Mucosa of descending colon (tissue), 3 donors: ENCODE measurements at regions not wholly inside any gene's neighbourhood (a gene's known extent, or its start where the extent isn't known, plus 50 kb on each side); places are given as distances from the start of the nearest gene placed in this dataset.

ENCODE experiments used
- ATAC-seq: fragments of 200-7000 bp; cut with Tn5 transposase; one replicate; pipeline ENCODE4 v1.9.1; 2020; ENCODE audit warnings: mild to moderate bottlenecking, moderate library complexity
- DNase-seq, 3 donors: peaks; one replicate each; pipeline ENCODE4 v3.0.0-alpha.2; 2020
- H3K36me3 ChIP-seq: fragments of 200-600 bp; one replicate; pipeline ENCODE4 v1.8.0; 2021; ENCODE audit warnings: low read depth, mild to moderate bottlenecking
- H3K4me1 ChIP-seq: fragments of 200-600 bp; one replicate; pipeline ENCODE4 v1.8.0; 2021; ENCODE audit warnings: low read depth, mild to moderate bottlenecking
- H3K4me3 ChIP-seq: fragments of 200-600 bp; one replicate; pipeline ENCODE4 v1.8.0; 2021; ENCODE audit warnings: mild to moderate bottlenecking
- H3K9me3 ChIP-seq: fragments of 200-600 bp; one replicate; pipeline ENCODE4 v1.8.0; 2021; ENCODE audit warnings: mild to moderate bottlenecking
- intact Hi-C, 2 donors: fragments of 100-400 bp; cut with DNase I in 1 of 2; cut with micrococcal nuclease in 1 of 2; formaldehyde crosslinking; loops; one replicate each; pipeline versions ENCODE4 v1.11.0 to v1.11.1; 2022; cut with DNase I, micrococcal nuclease
- TF ChIP-seq, protein P1 (sequence below): fragments of 200-600 bp; IDR thresholded peaks from one replicate; pipeline ENCODE4 v1.8.0; 2022; ENCODE audit warnings: antibody characterized with exemption, mild to moderate bottlenecking
- donor health status: DM: no; HTN: no; CAD: no; lungs with moderate emphysema.
- donor health status: DM: no; HTN: no; CAD: no.
- donor health status: DM: no; HTN: yes; CAD: no.

DNA sequence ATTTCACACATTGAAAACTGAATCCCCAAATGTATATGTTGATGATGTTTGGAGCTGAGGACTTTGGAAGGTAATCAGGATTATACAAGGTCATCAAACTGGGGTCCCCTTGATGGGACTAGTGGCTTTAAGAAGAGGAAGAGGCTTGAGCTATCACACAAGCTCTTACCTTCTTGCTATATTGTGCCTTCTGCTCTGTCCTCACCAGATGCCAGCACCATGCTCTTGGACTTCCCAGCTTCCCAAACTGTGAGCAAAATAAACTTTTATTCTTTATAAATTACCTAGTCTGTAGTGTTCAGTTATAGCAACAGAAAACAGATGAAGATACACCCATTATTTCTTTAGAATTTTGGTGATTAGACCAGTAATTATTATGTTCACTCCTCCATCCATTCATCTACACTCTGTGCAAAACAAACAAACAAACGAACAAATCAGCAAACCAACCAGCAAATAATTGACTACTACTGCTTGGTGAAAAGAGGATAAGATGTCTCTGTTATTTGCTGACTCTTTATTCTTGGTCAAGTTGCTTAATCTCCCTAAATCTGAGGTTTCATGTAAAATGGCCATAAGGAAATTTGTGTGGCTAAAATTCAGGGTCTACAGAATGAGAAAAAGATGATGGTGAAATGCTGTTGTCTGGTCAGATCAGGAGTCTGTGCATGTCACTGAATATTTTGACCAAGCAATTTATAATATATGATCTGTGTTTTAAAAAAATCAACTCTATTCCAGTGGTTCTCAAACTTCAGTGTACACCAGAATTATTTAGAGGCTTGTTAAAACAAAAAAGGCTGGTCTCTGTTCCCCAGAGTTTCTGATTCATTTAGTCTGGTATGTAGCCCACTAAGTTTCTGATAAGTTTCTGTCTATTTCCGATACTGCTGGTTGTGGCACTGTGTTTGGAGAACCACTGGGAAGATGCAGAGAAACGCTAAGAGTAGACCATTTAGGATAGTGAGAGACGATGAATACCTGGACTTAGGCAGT, 854.1 kb downstream of the MAT2B start:
- H3K4me1 ChIP-seq: no peaks in the 10 kb centered on the region
- H3K4me3 ChIP-seq: no peak overlapping the region
- no peaks in the 10 kb centered on the region for H3K36me3 ChIP-seq
- DNase-seq (no peak), ATAC-seq (no peak)
- H3K9me3 ChIP-seq: no peaks in the 10 kb centered on the region
- TF ChIP-seq, protein P1, sequence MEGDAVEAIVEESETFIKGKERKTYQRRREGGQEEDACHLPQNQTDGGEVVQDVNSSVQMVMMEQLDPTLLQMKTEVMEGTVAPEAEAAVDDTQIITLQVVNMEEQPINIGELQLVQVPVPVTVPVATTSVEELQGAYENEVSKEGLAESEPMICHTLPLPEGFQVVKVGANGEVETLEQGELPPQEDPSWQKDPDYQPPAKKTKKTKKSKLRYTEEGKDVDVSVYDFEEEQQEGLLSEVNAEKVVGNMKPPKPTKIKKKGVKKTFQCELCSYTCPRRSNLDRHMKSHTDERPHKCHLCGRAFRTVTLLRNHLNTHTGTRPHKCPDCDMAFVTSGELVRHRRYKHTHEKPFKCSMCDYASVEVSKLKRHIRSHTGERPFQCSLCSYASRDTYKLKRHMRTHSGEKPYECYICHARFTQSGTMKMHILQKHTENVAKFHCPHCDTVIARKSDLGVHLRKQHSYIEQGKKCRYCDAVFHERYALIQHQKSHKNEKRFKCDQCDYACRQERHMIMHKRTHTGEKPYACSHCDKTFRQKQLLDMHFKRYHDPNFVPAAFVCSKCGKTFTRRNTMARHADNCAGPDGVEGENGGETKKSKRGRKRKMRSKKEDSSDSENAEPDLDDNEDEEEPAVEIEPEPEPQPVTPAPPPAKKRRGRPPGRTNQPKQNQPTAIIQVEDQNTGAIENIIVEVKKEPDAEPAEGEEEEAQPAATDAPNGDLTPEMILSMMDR: no peak
- intact Hi-C loops: no loop called here

DNA sequence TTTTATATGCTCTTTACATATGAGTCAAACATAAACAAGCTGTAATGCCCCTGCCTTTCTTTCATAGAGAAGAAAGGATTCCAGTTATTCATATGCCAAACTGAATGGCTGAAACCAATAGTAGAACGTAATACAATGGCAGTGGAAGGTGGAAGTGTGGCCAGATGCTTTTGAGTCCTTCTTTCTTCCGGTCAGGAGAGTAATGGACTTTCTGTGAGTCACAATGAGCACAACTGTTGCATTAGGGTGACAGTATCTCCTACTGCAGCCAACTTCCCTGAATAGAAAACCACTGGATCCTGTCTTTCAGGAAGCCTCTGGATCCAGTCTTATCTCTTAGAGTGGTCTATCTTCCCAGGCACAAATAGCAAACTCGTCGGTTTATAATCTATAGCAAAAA, 855.2 kb downstream of the MAT2B start:
- TF ChIP-seq, protein P1: no peak
- intact Hi-C loops: no loop called here
- Histone ChIP-seq H3K9me3 (no peaks in the 10 kb centered on the region), H3K4me3 (no peak overlapping the region), H3K36me3 (no peaks in the 10 kb centered on the region), H3K4me1 (no peaks in the 10 kb centered on the region)
- DNase-seq (no peak), ATAC-seq (no peak)

DNA sequence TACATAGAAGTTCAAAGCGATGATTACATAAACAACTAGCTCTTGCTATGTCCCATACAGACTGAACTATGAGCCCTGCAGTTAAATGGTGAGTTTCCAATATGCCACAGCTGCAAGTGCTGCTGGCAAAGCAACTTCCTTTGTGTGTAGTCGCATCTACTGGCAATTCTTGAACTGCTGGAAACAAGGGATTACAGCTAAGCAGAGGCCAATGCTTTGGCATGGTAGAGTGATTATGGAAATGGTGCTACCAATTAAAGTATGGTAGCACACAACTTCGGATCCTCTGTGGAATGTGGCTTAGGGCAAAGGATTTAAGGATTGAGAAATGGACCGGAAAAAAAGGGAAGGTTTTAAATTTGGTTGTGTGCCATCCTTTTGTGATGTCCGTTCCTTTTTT, 856.6 kb downstream of the MAT2B start:
- TF ChIP-seq, protein P1: no peak
- Histone ChIP-seq H3K4me3 (no peak overlapping the region), H3K4me1 (no peaks in the 10 kb centered on the region), H3K36me3 (no peaks in the 10 kb centered on the region), H3K9me3 (no peaks in the 10 kb centered on the region)
- ATAC-seq (no peak), DNase-seq (no peak)
- intact Hi-C loops: no loop called here

DNA sequence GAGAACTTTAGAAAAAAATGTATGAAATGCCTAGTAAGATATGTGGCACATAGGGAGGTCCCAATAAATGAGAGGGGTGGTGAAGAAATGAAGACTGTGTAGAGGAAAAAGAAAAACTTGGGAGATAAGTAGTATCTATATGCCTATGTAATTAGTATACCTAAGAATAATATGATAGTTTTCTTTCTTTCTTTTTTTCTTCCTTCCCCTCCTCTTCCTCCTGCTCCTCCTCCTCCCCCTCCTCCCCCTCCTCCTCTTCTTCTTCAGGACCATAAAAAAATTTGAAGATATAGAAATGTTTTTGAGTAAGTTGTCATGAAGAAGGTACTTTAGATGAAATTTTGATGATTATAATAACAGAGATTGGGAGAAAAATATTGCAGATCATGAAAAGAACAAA, 857.4 kb downstream of the MAT2B start:
- no peak for DNase-seq
- no peaks in the 10 kb centered on the region for H3K36me3 ChIP-seq
- no peak for ATAC-seq
- intact Hi-C loops: no loop called here
- no peaks in the 10 kb centered on the region for H3K4me1 ChIP-seq
- H3K9me3 ChIP-seq: no peaks in the 10 kb centered on the region
- TF ChIP-seq, protein P1: no peak
- H3K4me3 ChIP-seq: no peak overlapping the region

DNA sequence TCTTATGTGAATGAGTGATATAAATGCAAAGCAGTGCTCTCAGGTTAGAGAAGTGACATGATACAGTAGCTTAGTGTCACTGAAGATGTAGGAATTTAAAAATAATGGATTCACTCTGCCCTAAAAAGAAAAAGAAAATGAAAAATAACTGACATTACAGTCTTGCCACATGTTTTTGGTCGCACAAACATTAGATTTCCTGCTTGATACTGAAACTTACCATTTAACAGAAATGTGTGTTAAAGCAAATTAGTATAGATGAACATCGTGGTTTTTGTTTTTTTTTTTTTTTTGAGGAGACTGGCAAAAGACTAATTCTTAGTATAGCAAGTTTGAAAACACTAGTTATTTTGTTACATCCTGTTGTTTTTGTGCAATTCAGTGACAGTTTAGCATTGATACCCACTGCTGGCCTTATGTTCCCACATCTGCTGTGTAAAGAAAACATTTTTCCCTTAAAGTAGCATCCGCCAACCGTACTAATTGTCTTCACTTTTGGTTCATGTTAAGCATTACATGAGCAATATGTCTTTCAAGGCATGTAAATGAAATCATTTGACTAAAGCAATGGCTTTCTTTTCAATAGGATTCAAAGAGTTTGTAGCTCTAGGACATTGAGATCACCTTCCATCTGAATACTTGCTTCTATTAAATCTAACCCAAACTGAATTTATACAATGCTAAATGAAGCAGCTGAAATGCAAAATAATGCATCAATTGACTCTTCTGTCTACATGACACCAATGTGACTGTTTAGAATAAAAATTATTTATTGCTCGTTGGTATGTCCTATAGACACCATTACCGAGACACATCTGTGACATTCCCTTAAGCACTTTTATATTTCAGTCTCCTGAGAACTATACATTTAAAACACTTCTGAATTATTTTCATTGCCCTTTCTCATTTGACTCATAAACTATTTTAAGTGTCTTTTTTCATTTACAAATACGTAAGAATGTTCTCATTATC, 859.1 kb downstream of the MAT2B start:
- ATAC-seq: no peak
- intact Hi-C loops: no loop called here
- no peaks in the 10 kb centered on the region for H3K9me3 ChIP-seq

More for the DNA sequence above, 859.1 kb downstream of the MAT2B start:
- no peak for DNase-seq
- TF ChIP-seq, protein P1: no peak
- Histone ChIP-seq H3K4me3 (no peak overlapping the region), H3K36me3 (no peaks in the 10 kb centered on the region), H3K4me1 (no peaks in the 10 kb centered on the region)
